HG03045 (cell line): ENCODE measurements at regions not wholly inside any gene's neighbourhood (a gene's known extent, or its start where the extent isn't known, plus 50 kb on each side); places are given as distances from the start of the nearest gene placed in this dataset.

ENCODE experiments used
- ATAC-seq: cut with Tn5 transposase; IDR thresholded peaks from one replicate; pipeline ENCODE4 v1.9.1; 2021; ENCODE audit warnings: mild to moderate bottlenecking, moderate library complexity; ENCODE audit not compliant: unreplicated experiment

GRCh38 chr20:23282111-23282510 lies 68.5 kb upstream of the NXT1 start:
- ATAC-seq: no peak

GRCh38 chr20:23279836-23280235 lies 70.8 kb upstream of the NXT1 start:
- ATAC-seq: no peak

GRCh38 chr20:23278172-23278571 lies 72.4 kb upstream of the NXT1 start:
- ATAC-seq: no peak

GRCh38 chr20:23277316-23277715 lies 73.3 kb upstream of the NXT1 start:
- ATAC-seq: no peak

GRCh38 chr20:23273776-23274175 lies 76.8 kb upstream of the NXT1 start:
- ATAC-seq: no peak

GRCh38 chr20:23272176-23273029 lies 78.2 kb upstream of the NXT1 start:
- no peak for ATAC-seq

- no peak for ATAC-seq
These were observed 80.1 kb upstream of the NXT1 start for GRCh38 chr20:23270382-23270911.

- no peak for ATAC-seq
These were observed 80.6 kb upstream of the NXT1 start for GRCh38 chr20:23269954-23270353.

- ATAC-seq: no peak
These were observed 81.7 kb upstream of the NXT1 start for GRCh38 chr20:23268792-23269354.

- ATAC-seq: no peak
These were observed 82.7 kb upstream of the NXT1 start for GRCh38 chr20:23267909-23268308.

GRCh38 chr20:23266530-23267398 lies 83.8 kb upstream of the NXT1 start:
- ATAC-seq: no peak

- no peak for ATAC-seq
These were observed 85.4 kb upstream of the NXT1 start for GRCh38 chr20:23265226-23265625.

- ATAC-seq: no peak
These were observed 86.0 kb upstream of the NXT1 start for GRCh38 chr20:23264545-23264944.

GRCh38 chr20:23260181-23260840 lies 90.3 kb upstream of the NXT1 start:
- ATAC-seq: no peak

GRCh38 chr20:23258747-23259121 lies 91.9 kb upstream of the NXT1 start:
- no peak for ATAC-seq

GRCh38 chr20:23257848-23258746 lies 92.5 kb upstream of the NXT1 start:
- ATAC-seq: no peak

GRCh38 chr20:23257106-23257761 lies 93.4 kb upstream of the NXT1 start:
- no peak for ATAC-seq

GRCh38 chr20:23255716-23256385 lies 94.7 kb upstream of the NXT1 start:
- no peak for ATAC-seq

GRCh38 chr20:23255106-23255505 lies 95.5 kb upstream of the NXT1 start:
- ATAC-seq: no peak
